Activated T-cell treated with anti-CD3 and anti-CD28 coated beads, Interleukin-2, amount 50 U/mL, for 4 hours (primary cell): ENCODE measurements at regions not wholly inside any gene's neighbourhood (a gene's known extent, or its start where the extent isn't known, plus 50 kb on each side); places are given as distances from the start of the nearest gene placed in this dataset.
"Not testable (repeated sequence)": the region's sequence is repeated elsewhere in the genome, so short reads cannot be mapped to it uniquely, and the experiment has no call there.

Experiments used
- ATAC-seq, 2 donors: fragments of 200-7000 bp; cut with Tn5 transposase; one replicate each; pipeline ENCODE4 v1.10.0; 2021
- DNase-seq: peaks from one replicate; pipeline ENCODE4 v3.0.0-alpha.2; 2020
- H3K27me3 Mint-ChIP-seq: one replicate; pipeline ENCODE4 v1.8.0; 2021; ENCODE audit warnings: low read depth, mixed read lengths
- H3K36me3 Mint-ChIP-seq: one replicate; pipeline ENCODE4 v1.8.0; 2022; ENCODE audit warnings: mixed read lengths; ENCODE audit not compliant: insufficient read depth
- H3K4me1 Mint-ChIP-seq: one replicate; pipeline ENCODE4 v1.8.0; 2021; ENCODE audit warnings: low read depth, mixed read lengths
- H3K4me3 Mint-ChIP-seq: one replicate; pipeline ENCODE4 v1.8.0; 2021; ENCODE audit warnings: mild to moderate bottlenecking, moderate library complexity, mixed read lengths
- H3K9me3 Mint-ChIP-seq: one replicate; pipeline ENCODE4 v1.8.0; 2021; ENCODE audit warnings: mixed read lengths

GRCh38 chr6:4441981-4442434 lies 306.6 kb upstream of the ECI2 start:
- H3K9me3 Mint-ChIP-seq = no peaks in the 10 kb centered on the region
- H3K4me3 Mint-ChIP-seq = no peak overlapping the region
- H3K36me3 Mint-ChIP-seq = no peaks in the 10 kb centered on the region
- DNase-seq (no peak), ATAC-seq (no peak)
- no peaks in the 10 kb centered on the region for H3K27me3 Mint-ChIP-seq
- H3K4me1 Mint-ChIP-seq = no peaks in the 10 kb centered on the region

- H3K9me3 Mint-ChIP-seq = no peaks in the 10 kb centered on the region
- H3K36me3 Mint-ChIP-seq = no peaks in the 10 kb centered on the region
- no peak overlapping the region for H3K4me3 Mint-ChIP-seq
- DNase-seq (no peak), ATAC-seq (no peak)
- no peaks in the 10 kb centered on the region for H3K4me1 Mint-ChIP-seq
- H3K27me3 Mint-ChIP-seq = peaks cover 4% of the 10 kb centered on the region
Observed at GRCh38 chr6:4439159-4439558, 303.8 kb upstream of the ECI2 start.

- H3K4me3 Mint-ChIP-seq = no peak overlapping the region
- ATAC-seq = no peak
- peaks cover 6% of the 10 kb centered on the region for H3K27me3 Mint-ChIP-seq
- H3K9me3 Mint-ChIP-seq = no peaks in the 10 kb centered on the region
- no peak for DNase-seq
- no peaks in the 10 kb centered on the region for H3K36me3 Mint-ChIP-seq
- no peaks in the 10 kb centered on the region for H3K4me1 Mint-ChIP-seq
Observed at GRCh38 chr6:4437342-4437741, 302.0 kb upstream of the ECI2 start.

GRCh38 chr6:4435981-4436445 lies 300.6 kb upstream of the ECI2 start:
- H3K36me3 Mint-ChIP-seq = no peaks in the 10 kb centered on the region
- H3K27me3 Mint-ChIP-seq = peaks cover 6% of the 10 kb centered on the region
- H3K4me3 Mint-ChIP-seq = no peak overlapping the region
- no peaks in the 10 kb centered on the region for H3K9me3 Mint-ChIP-seq
- ATAC-seq (no peak), DNase-seq (no peak)
- no peaks in the 10 kb centered on the region for H3K4me1 Mint-ChIP-seq

- DNase-seq (no peak), ATAC-seq (no peak)
- Mint-ChIP-seq H3K9me3 (no peaks in the 10 kb centered on the region), H3K4me3 (no peak overlapping the region), H3K27me3 (peaks cover 6% of the 10 kb centered on the region), H3K36me3 (no peaks in the 10 kb centered on the region), H3K4me1 (no peaks in the 10 kb centered on the region)
Observed at GRCh38 chr6:4434655-4435054, 299.3 kb upstream of the ECI2 start.

GRCh38 chr6:4433199-4433598 lies 297.8 kb upstream of the ECI2 start:
- DNase-seq (no peak), ATAC-seq (no peak)
- H3K36me3 Mint-ChIP-seq = no peaks in the 10 kb centered on the region
- no peaks in the 10 kb centered on the region for H3K9me3 Mint-ChIP-seq
- no peaks in the 10 kb centered on the region for H3K4me1 Mint-ChIP-seq
- peaks cover 6% of the 10 kb centered on the region for H3K27me3 Mint-ChIP-seq
- no peak overlapping the region for H3K4me3 Mint-ChIP-seq

- Mint-ChIP-seq H3K4me3 (no peak overlapping the region), H3K4me1 (no peaks in the 10 kb centered on the region), H3K9me3 (no peaks in the 10 kb centered on the region), H3K36me3 (no peaks in the 10 kb centered on the region), H3K27me3 (no peaks in the 10 kb centered on the region)
- no peak for DNase-seq
- ATAC-seq = no peak
Observed at GRCh38 chr6:4426968-4427367, 291.6 kb upstream of the ECI2 start.

GRCh38 chr6:4421837-4422236 lies 286.5 kb upstream of the ECI2 start:
- DNase-seq (no peak), ATAC-seq (no peak)
- H3K9me3 Mint-ChIP-seq = no peaks in the 10 kb centered on the region
- no peaks in the 10 kb centered on the region for H3K27me3 Mint-ChIP-seq
- no peaks in the 10 kb centered on the region for H3K36me3 Mint-ChIP-seq
- no peaks in the 10 kb centered on the region for H3K4me1 Mint-ChIP-seq
- no peak overlapping the region for H3K4me3 Mint-ChIP-seq

GRCh38 chr6:4420160-4420865 lies 284.9 kb upstream of the ECI2 start:
- peaks cover 3% of the 10 kb centered on the region for H3K27me3 Mint-ChIP-seq
- H3K4me1 Mint-ChIP-seq = no peaks in the 10 kb centered on the region
- H3K4me3 Mint-ChIP-seq = no peak overlapping the region
- ATAC-seq (no peak), DNase-seq (no peak)
- H3K9me3 Mint-ChIP-seq = no peaks in the 10 kb centered on the region
- no peaks in the 10 kb centered on the region for H3K36me3 Mint-ChIP-seq

GRCh38 chr6:4415549-4415948 lies 280.2 kb upstream of the ECI2 start:
- DNase-seq (no peak), ATAC-seq (no peak)
- Mint-ChIP-seq H3K4me3 (no peak overlapping the region), H3K9me3 (no peaks in the 10 kb centered on the region), H3K27me3 (peaks cover 5% of the 10 kb centered on the region), H3K36me3 (no peaks in the 10 kb centered on the region), H3K4me1 (no peaks in the 10 kb centered on the region)

GRCh38 chr6:4414078-4414477 lies 278.7 kb upstream of the ECI2 start:
- H3K36me3 Mint-ChIP-seq, ATAC-seq, H3K4me1 Mint-ChIP-seq, H3K27me3 Mint-ChIP-seq, H3K9me3 Mint-ChIP-seq, DNase-seq, H3K4me3 Mint-ChIP-seq: not testable (repeated sequence)

GRCh38 chr6:4413073-4413472 lies 277.7 kb upstream of the ECI2 start:
- Mint-ChIP-seq H3K9me3 (peaks cover 7% of the 10 kb centered on the region), H3K4me3 (no peak overlapping the region), H3K27me3 (peaks cover 8% of the 10 kb centered on the region), H3K36me3 (no peaks in the 10 kb centered on the region), H3K4me1 (no peaks in the 10 kb centered on the region)
- DNase-seq (no peak), ATAC-seq (no peak)

GRCh38 chr6:4412488-4412887 lies 277.1 kb upstream of the ECI2 start:
- peaks cover 7% of the 10 kb centered on the region for H3K9me3 Mint-ChIP-seq
- H3K4me3 Mint-ChIP-seq = no peak overlapping the region
- H3K36me3 Mint-ChIP-seq = no peaks in the 10 kb centered on the region
- no peaks in the 10 kb centered on the region for H3K4me1 Mint-ChIP-seq
- ATAC-seq (no peak), DNase-seq (no peak)
- H3K27me3 Mint-ChIP-seq = peaks cover 8% of the 10 kb centered on the region

- DNase-seq = no peak
- Mint-ChIP-seq H3K36me3 (no peaks in the 10 kb centered on the region), H3K27me3 (peaks cover 8% of the 10 kb centered on the region), H3K9me3 (peaks cover 7% of the 10 kb centered on the region), H3K4me3 (no peak overlapping the region), H3K4me1 (no peaks in the 10 kb centered on the region)
- ATAC-seq = no peak
Observed at GRCh38 chr6:4412077-4412476, 276.7 kb upstream of the ECI2 start.

GRCh38 chr6:4407710-4408109 lies 272.3 kb upstream of the ECI2 start:
- not testable (repeated sequence) for H3K4me1 Mint-ChIP-seq, DNase-seq, ATAC-seq, H3K4me3 Mint-ChIP-seq, H3K9me3 Mint-ChIP-seq, H3K36me3 Mint-ChIP-seq, H3K27me3 Mint-ChIP-seq
